Suppressor macrophage (primary cell): ENCODE measurements at regions not wholly inside any gene's neighbourhood (a gene's known extent, or its start where the extent isn't known, plus 50 kb on each side); places are given as distances from the start of the nearest gene placed in this dataset.
"Not testable (repeated sequence)": the region's sequence is repeated elsewhere in the genome, so short reads cannot be mapped to it uniquely, and the experiment has no call there.

Experiments used
- DNase-seq, 4 experiments: peaks; one replicate each; pipeline ENCODE4 v3.0.0-alpha.2; 2020 to 2022

GRCh38 chr5:38607396-38607795 is 51.0 kb upstream of the LIFR start:
- peak in 3 of 4 experiments; percentile 15 to 31 (median 23) for DNase-seq

- no peak for DNase-seq
Measured at GRCh38 chr5:38607930-38608564, 51.6 kb upstream of the LIFR start.

- no peak for DNase-seq
Measured at GRCh38 chr5:38608874-38609273, 52.4 kb upstream of the LIFR start.

GRCh38 chr5:38612851-38613250 is 56.4 kb upstream of the LIFR start:
- DNase-seq, result no peak

GRCh38 chr5:38613490-38613889 is 57.0 kb upstream of the LIFR start:
- DNase-seq, result no peak

GRCh38 chr5:38613992-38614836 is 57.8 kb upstream of the LIFR start:
- DNase-seq, result no peak

- DNase-seq, result no peak
Measured at GRCh38 chr5:38615042-38615441, 58.6 kb upstream of the LIFR start.

- DNase-seq, result no peak
Measured at GRCh38 chr5:38615981-38616451, 59.6 kb upstream of the LIFR start.

GRCh38 chr5:38618154-38618553 is 61.7 kb upstream of the LIFR start:
- no peak for DNase-seq

- no peak for DNase-seq
Measured at GRCh38 chr5:38621331-38621730, 64.9 kb upstream of the LIFR start.

- DNase-seq, result no peak
Measured at GRCh38 chr5:38621840-38622437, 65.5 kb upstream of the LIFR start.

GRCh38 chr5:38622723-38623129 is 66.3 kb upstream of the LIFR start:
- no peak for DNase-seq

GRCh38 chr5:38624541-38624940 is 68.1 kb upstream of the LIFR start:
- not testable (repeated sequence) for DNase-seq

GRCh38 chr5:38631376-38631775 is 74.9 kb upstream of the LIFR start:
- DNase-seq, result not testable (repeated sequence)

- no peak for DNase-seq
Measured at GRCh38 chr5:38634568-38635369, 78.3 kb upstream of the LIFR start.

- no peak for DNase-seq
Measured at GRCh38 chr5:38636626-38637025, 80.2 kb upstream of the LIFR start.

GRCh38 chr5:38638656-38639055 is 82.2 kb upstream of the LIFR start:
- no peak for DNase-seq

- DNase-seq, result no peak
Measured at GRCh38 chr5:38639377-38640358, 83.2 kb upstream of the LIFR start.

- DNase-seq, result no peak
Measured at GRCh38 chr5:38641003-38641402, 84.6 kb upstream of the LIFR start.

GRCh38 chr5:38642189-38642911 is 85.9 kb upstream of the LIFR start:
- no peak for DNase-seq

GRCh38 chr5:38643616-38644015 is 87.2 kb upstream of the LIFR start:
- DNase-seq, result no peak
